Endodermal cell (in vitro differentiated cells): ENCODE measurements at regions not wholly inside any gene's neighbourhood (a gene's known extent, or its start where the extent isn't known, plus 50 kb on each side); places are given as distances from the start of the nearest gene placed in this dataset.
A peak's percentile ranks its signal among the peaks of the same experiment; 100 is the strongest.

Experiments used
- DNase-seq: peaks from one replicate; pipeline ENCODE4 v3.0.0-alpha.2; 2017
- H3K27ac ChIP-seq: 2 replicates; pipeline ENCODE4 v1.5.1; 2013; ENCODE audit warnings: mild to moderate bottlenecking, low read depth, low read length, moderate library complexity
- H3K27me3 ChIP-seq: 2 replicates; pipeline ENCODE4 v1.6.1; 2013; ENCODE audit warnings: mild to moderate bottlenecking, low read length, moderate library complexity; ENCODE audit not compliant: insufficient read depth, control insufficient read depth, poor library complexity, severe bottlenecking
- H3K36me3 ChIP-seq: 2 replicates; pipeline ENCODE4 v1.7.0; 2013; ENCODE audit warnings: mild to moderate bottlenecking, low read length, moderate library complexity; ENCODE audit not compliant: control insufficient read depth, insufficient read depth
- H3K4me1 ChIP-seq: one replicate; pipeline ENCODE4 v1.7.0; 2013; ENCODE audit warnings: low read length; ENCODE audit not compliant: control insufficient read depth, insufficient read depth
- H3K4me3 ChIP-seq: 2 replicates; pipeline ENCODE4 v1.5.1; 2013; ENCODE audit warnings: mild to moderate bottlenecking, low read length, moderate library complexity
- H3K9ac ChIP-seq: 2 replicates; pipeline ENCODE4 v1.6.1; 2013; ENCODE audit warnings: mild to moderate bottlenecking, low read length, moderate library complexity; ENCODE audit not compliant: poor library complexity, severe bottlenecking; ENCODE audit errors: extremely low read depth
- H3K9me3 ChIP-seq: 2 replicates; pipeline ENCODE4 v1.6.1; 2013; ENCODE audit warnings: mild to moderate bottlenecking, low read length, moderate library complexity; ENCODE audit not compliant: control insufficient read depth
- H3K27ac Mint-ChIP-seq: 2 replicates; pipeline ENCODE4 v1.8.0; 2020; ENCODE audit warnings: mixed read lengths
- H3K27me3 Mint-ChIP-seq: 2 replicates; pipeline ENCODE4 v1.8.0; 2021; ENCODE audit warnings: mild to moderate bottlenecking, mixed read lengths; ENCODE audit not compliant: insufficient read depth
- H3K36me3 Mint-ChIP-seq: 2 replicates; pipeline ENCODE4 v1.8.0; 2020; ENCODE audit warnings: low read depth, mixed read lengths
- H3K4me1 Mint-ChIP-seq: 2 replicates; pipeline ENCODE4 v1.8.0; 2020; ENCODE audit warnings: mixed read lengths
- H3K4me3 Mint-ChIP-seq: 2 replicates; pipeline ENCODE4 v1.8.0; 2020; ENCODE audit warnings: mild to moderate bottlenecking, moderate library complexity, mixed read lengths
- H3K9me3 Mint-ChIP-seq: 2 replicates; pipeline ENCODE4 v1.8.0; 2020; ENCODE audit warnings: mild to moderate bottlenecking, mixed read lengths
- CTCF ChIP-seq: fragments of 200-600 bp; sonication (generic); conservative IDR thresholded peaks from 2 replicates; pipeline ENCODE4 v1.5.0; 2021; ENCODE audit warnings: antibody characterized with exemption, mild to moderate bottlenecking
- WGBS, 2 experiments: methylation state at CpG; one replicate each; pipeline versions ENCODE4 v1.1.5 to v1.1.7; 2013; ENCODE audit warnings: missing lambda C conversion rate in 2 of 2, mixed read lengths in 1 of 2; ENCODE audit not compliant: insufficient coverage in 1 of 2, insufficient read length in 1 of 2; 5-methylcytosine and 5-hydroxymethylcytosine counted together

DNA sequence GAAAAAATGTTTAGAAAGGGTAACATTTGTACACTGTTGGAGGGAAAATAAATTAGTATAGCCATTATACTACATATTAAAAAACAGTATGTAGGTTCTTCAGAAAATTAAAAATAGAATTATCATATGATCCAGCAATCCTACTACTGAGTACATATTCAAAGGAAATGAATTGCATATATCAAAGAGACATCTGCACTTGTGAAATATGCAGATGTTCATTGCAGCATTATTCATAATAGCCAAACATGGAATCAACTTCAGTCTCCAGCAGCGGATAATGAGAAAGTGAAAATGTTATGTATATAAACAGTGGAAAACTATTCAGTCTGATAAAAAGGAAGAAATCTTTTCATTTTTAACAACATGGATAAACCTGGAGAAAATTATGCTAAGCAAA lies 695.5 kb downstream of the SLCO4C1 start:
- WGBS, 2 experiments = 100% methylated on average over 1 of the region's 1 CpG; no CpG with 5 or more reads in 1 of the 2 experiments
- H3K36me3 ChIP-seq = no peaks in the 10 kb centered on the region
- Mint-ChIP-seq H3K27ac (no peak overlapping the region), H3K27me3 (no peaks in the 10 kb centered on the region), H3K4me3 (no peak overlapping the region), H3K36me3 (no peaks in the 10 kb centered on the region), H3K4me1 (peaks cover 11% of the 10 kb centered on the region), H3K9me3 (peaks cover 3% of the 10 kb centered on the region)
- no peak for TF ChIP-seq CTCF
- H3K4me1 ChIP-seq = no peaks in the 10 kb centered on the region
- no peak overlapping the region for H3K4me3 ChIP-seq
- no peak overlapping the region for H3K27ac ChIP-seq
- DNase-seq = no peak
- no peaks in the 10 kb centered on the region for H3K27me3 ChIP-seq
- peaks cover 11% of the 10 kb centered on the region for H3K9me3 ChIP-seq
- H3K9ac ChIP-seq = no peak overlapping the region

DNA sequence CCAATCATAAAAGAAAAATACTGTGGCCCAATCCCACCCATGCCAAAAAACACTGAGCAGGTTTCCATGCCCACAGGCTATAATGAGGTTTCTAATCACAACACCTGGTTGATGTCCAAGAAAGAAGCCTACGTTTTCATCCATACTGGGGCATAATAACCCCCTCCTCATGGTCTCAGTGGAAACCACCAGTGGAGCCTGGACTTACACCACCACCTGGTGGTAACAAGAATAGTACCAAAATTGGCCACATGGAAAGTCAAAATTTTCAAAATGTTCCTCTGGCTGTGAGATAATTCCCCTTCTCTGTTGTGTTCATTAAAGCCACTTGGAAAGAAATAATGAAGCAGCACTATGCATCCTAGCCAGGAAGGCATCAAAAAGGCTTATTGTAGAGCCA lies 687.3 kb upstream of the ST8SIA4 start:
- Histone ChIP-seq H3K27ac (no peak overlapping the region), H3K9me3 (peaks cover 5% of the 10 kb centered on the region), H3K4me1 (no peaks in the 10 kb centered on the region), H3K4me3 (no peak overlapping the region), H3K36me3 (no peaks in the 10 kb centered on the region), H3K27me3 (no peaks in the 10 kb centered on the region), H3K9ac (no peak overlapping the region)
- H3K27ac Mint-ChIP-seq = no peak overlapping the region
- peaks cover 2% of the 10 kb centered on the region for H3K9me3 Mint-ChIP-seq
- H3K36me3 Mint-ChIP-seq = peaks cover 3% of the 10 kb centered on the region
- WGBS, 2 experiments = 62% methylated on average over 1 of the region's 1 CpG; no CpG with 5 or more reads in 1 of the 2 experiments
- peaks cover 8% of the 10 kb centered on the region for H3K4me1 Mint-ChIP-seq
- peak; percentile 55 for DNase-seq
- no peak overlapping the region for H3K4me3 Mint-ChIP-seq
- peak; percentile 80 for TF ChIP-seq CTCF
- no peaks in the 10 kb centered on the region for H3K27me3 Mint-ChIP-seq

GRCh38 chr5:101585366-101585765 lies 682.3 kb upstream of the ST8SIA4 start:
- H3K27ac ChIP-seq = no peak overlapping the region
- H3K36me3 Mint-ChIP-seq = peaks cover 3% of the 10 kb centered on the region
- no peak overlapping the region for H3K4me3 ChIP-seq
- no peak for TF ChIP-seq CTCF
- no peaks in the 10 kb centered on the region for H3K36me3 ChIP-seq
- H3K27ac Mint-ChIP-seq = no peak overlapping the region
- H3K27me3 ChIP-seq = no peaks in the 10 kb centered on the region
- no peak for DNase-seq
- H3K4me3 Mint-ChIP-seq = no peak overlapping the region
- no peaks in the 10 kb centered on the region for H3K4me1 ChIP-seq
- no peak overlapping the region for H3K9ac ChIP-seq
- H3K9me3 ChIP-seq = no peaks in the 10 kb centered on the region
- peaks cover 6% of the 10 kb centered on the region for H3K4me1 Mint-ChIP-seq
- no peaks in the 10 kb centered on the region for H3K9me3 Mint-ChIP-seq
- no peaks in the 10 kb centered on the region for H3K27me3 Mint-ChIP-seq
- 92 to 98% methylated on average over 1 of the region's 1 CpG for WGBS, 2 experiments
